ENCODE measurements at regions not wholly inside any gene's neighbourhood (a gene's known extent, or its start where the extent isn't known, plus 50 kb on each side); places are given as distances from the start of the nearest gene placed in this dataset.
A peak's percentile ranks its signal among the peaks of the same experiment; 100 is the strongest.
"Not testable (repeated sequence)": the region's sequence is repeated elsewhere in the genome, so short reads cannot be mapped to it uniquely, and the experiment has no call there.

GRCh38 chr7:13778967-13779366 is 210.5 kb downstream of the ETV1 start:
- DNase-seq (ENCODE audit: low read depth in 2 of 2), result no peak

- DNase-seq (ENCODE audit: low read depth in 2 of 2), result no peak
These were observed 198.9 kb downstream of the ETV1 start for GRCh38 chr7:13790611-13791010.

- DNase-seq (ENCODE audit: low read depth in 2 of 2), result no peak
These were observed 197.3 kb downstream of the ETV1 start for GRCh38 chr7:13792208-13792607.

- DNase-seq (ENCODE audit: low read depth in 2 of 2), result no peak
These were observed 195.5 kb downstream of the ETV1 start for GRCh38 chr7:13793926-13794325.

GRCh38 chr7:13794581-13794980 is 194.9 kb downstream of the ETV1 start:
- peak; percentile 3 to 5 for DNase-seq (ENCODE audit: low read depth in 2 of 2)

GRCh38 chr7:13797545-13797944 is 191.9 kb downstream of the ETV1 start:
- DNase-seq (ENCODE audit: low read depth in 2 of 2), result no peak

- peak; percentile 29 to 31 for DNase-seq (ENCODE audit: low read depth in 2 of 2)
These were observed 188.6 kb downstream of the ETV1 start for GRCh38 chr7:13800694-13801448.

GRCh38 chr7:13801669-13802068 is 187.8 kb downstream of the ETV1 start:
- DNase-seq (ENCODE audit: low read depth in 2 of 2), result no peak

GRCh38 chr7:13802651-13803050 is 186.8 kb downstream of the ETV1 start:
- DNase-seq (ENCODE audit: low read depth in 2 of 2), result no peak

- DNase-seq (ENCODE audit: low read depth in 2 of 2), result no peak
These were observed 186.3 kb downstream of the ETV1 start for GRCh38 chr7:13803134-13803533.

- DNase-seq (ENCODE audit: low read depth in 2 of 2), result not testable (repeated sequence)
These were observed 183.2 kb downstream of the ETV1 start for GRCh38 chr7:13806089-13806867.

GRCh38 chr7:13817230-13817629 is 172.2 kb downstream of the ETV1 start:
- not testable (repeated sequence) for DNase-seq (ENCODE audit: low read depth in 2 of 2)

GRCh38 chr7:13821152-13821787 is 168.2 kb downstream of the ETV1 start:
- DNase-seq (ENCODE audit: low read depth in 2 of 2), result peak in 1 of 2 experiments; percentile 30

GRCh38 chr7:13822678-13823077 is 166.8 kb downstream of the ETV1 start:
- DNase-seq (ENCODE audit: low read depth in 2 of 2), result no peak

- DNase-seq (ENCODE audit: low read depth in 2 of 2), result no peak
These were observed 162.7 kb downstream of the ETV1 start for GRCh38 chr7:13826752-13827151.

- no peak for DNase-seq (ENCODE audit: low read depth in 2 of 2)
These were observed 161.8 kb downstream of the ETV1 start for GRCh38 chr7:13827716-13828115.

- DNase-seq (ENCODE audit: low read depth in 2 of 2), result no peak
These were observed 160.2 kb downstream of the ETV1 start for GRCh38 chr7:13829231-13829630.

GRCh38 chr7:13829914-13830900 is 159.3 kb downstream of the ETV1 start:
- DNase-seq (ENCODE audit: low read depth in 2 of 2), result peak; percentile 64 to 65

- DNase-seq (ENCODE audit: low read depth in 2 of 2), result no peak
These were observed 157.1 kb downstream of the ETV1 start for GRCh38 chr7:13832346-13832745.

GRCh38 chr7:13834328-13834761 is 155.1 kb downstream of the ETV1 start:
- no peak for DNase-seq (ENCODE audit: low read depth in 2 of 2)

GRCh38 chr7:13835442-13835841 is 154.0 kb downstream of the ETV1 start:
- DNase-seq (ENCODE audit: low read depth in 2 of 2), result no peak

Data from fibroblast of skin of left biceps (primary cell).